ENCODE measurements at regions not wholly inside any gene's neighbourhood (a gene's known extent, or its start where the extent isn't known, plus 50 kb on each side); places are given as distances from the start of the nearest gene placed in this dataset.

GRCh38 chrX:30085571-30085970, 129.8 kb upstream of the MAGEB2 start:
- Histone ChIP-seq H4K8ac (replicated peaks; ENCODE audit: insufficient read length, low read depth, low read length) (no peak overlapping the region), H2BK120ac (ENCODE audit: low read depth, low read length, poor library complexity, severe bottlenecking) (no peak overlapping the region), H3K4me1 (ENCODE audit: insufficient read depth, low read length) (no peaks in the 10 kb centered on the region), H2BK5ac (ENCODE audit: insufficient read length, low read length) (no peak overlapping the region), H3K27me3 (ENCODE audit: insufficient read depth, low read length) (no peaks in the 10 kb centered on the region), H3K79me2 (ENCODE audit: insufficient read depth, low read length) (no peaks in the 10 kb centered on the region), H3K27ac (ENCODE audit: insufficient read length, low read depth, low read length) (no peak overlapping the region), H4K91ac (ENCODE audit: insufficient read length, low read depth, low read length) (no peak overlapping the region), H3K18ac (ENCODE audit: insufficient read length, low read depth, low read length) (no peak overlapping the region), H3K23ac (ENCODE audit: insufficient read length, low read depth, low read length) (no peak overlapping the region), H2AFZ (ENCODE audit: low read length) (no peak overlapping the region), H4K20me1 (ENCODE audit: control insufficient read depth, insufficient read depth, insufficient read length) (no peaks in the 10 kb centered on the region), H3K56ac (ENCODE audit: insufficient read length, low read depth, low read length) (no peak overlapping the region), H2BK20ac (ENCODE audit: low read depth, low read length, poor library complexity, severe bottlenecking) (no peak overlapping the region), H3T11ph (ENCODE audit: low read length) (no peak overlapping the region), H3K4me2 (ENCODE audit: insufficient read depth, insufficient read length, low read length) (no peak overlapping the region), H3K9ac (ENCODE audit: extremely low read depth, insufficient read length, low read length) (no peak overlapping the region), H2BK12ac (ENCODE audit: insufficient read length, low read depth, low read length) (no peak overlapping the region), H2BK15ac (ENCODE audit: low read depth, low read length) (no peak overlapping the region), H3K79me1 (ENCODE audit: insufficient read depth, low read depth, low read length, poor library complexity, severe bottlenecking) (no peaks in the 10 kb centered on the region), H3K9me3 (ENCODE audit: control insufficient read depth, low read depth, low read length) (no peaks in the 10 kb centered on the region), H3K23me2 (ENCODE audit: insufficient read length, low read depth, low read length, poor library complexity, severe bottlenecking) (no peaks in the 10 kb centered on the region), H4K5ac (ENCODE audit: insufficient read length, low read depth, low read length) (no peak overlapping the region), H3K4ac (ENCODE audit: low read depth, low read length) (no peak overlapping the region), H3K14ac (ENCODE audit: insufficient read depth, low read length) (no peak overlapping the region), H2AK5ac (ENCODE audit: insufficient read length, low read length) (no peak overlapping the region)
- no peak for TF ChIP-seq CTCF (conservative IDR thresholded peaks at IDR 0.05)
- Mint-ChIP-seq H3K4me3 (no peak overlapping the region), H3K36me3 (ENCODE audit: insufficient read depth in 1 of 3, low read depth in 3 of 3) (peaks cover 0 to 5% (median 3%) of the 10 kb centered on the region in 3 experiments; a peak in 4 of 7 replicates), H3K9me3 (peaks cover 14 to 64% of the 10 kb centered on the region in 2 experiments), H3K27ac (no peak overlapping the region), H3K4me1 (no peaks in the 10 kb centered on the region), H3K27me3 (ENCODE audit: low read depth) (peaks cover 11% of the 10 kb centered on the region; the same call in 1 of the 2 replicates)
- WGBS (ENCODE audit: extremely low coverage, insufficient read length, low lambda C conversion rate), result no CpG with 5 or more reads among the region's 1 CpG
- DNase-seq, result no peak
